MCF 10A (cell line): ENCODE measurements at regions not wholly inside any gene's neighbourhood (a gene's known extent, or its start where the extent isn't known, plus 50 kb on each side); places are given as distances from the start of the nearest gene placed in this dataset.

Experiments
- BruUV-seq: library from RNA; stranded (reverse); fragments of 400-500 nt; replicated peaks from 2 replicates; lab custom pipeline; 2021; lab: Mats Ljungman, UMichigan
- CTCF ChIA-PET: fragments of 300-600 bp; sonication (Branson Sonifier 250); formaldehyde crosslinking; extraction: SDS; loops from one replicate; lab custom pipeline; 2021; ENCODE audit warnings: antibody characterized with exemption, inconsistent platforms; lab: Yijun Ruan, JAX
- POLR2A ChIA-PET: fragments of 300-600, 350-650 bp; sonication (Branson Sonifier 250); formaldehyde crosslinking; extraction: SDS; loops from one replicate; lab custom pipeline; 2020; ENCODE audit warnings: antibody characterized with exemption, inconsistent platforms; lab: Yijun Ruan, JAX
- DNase-seq: peaks from one replicate; pipeline ENCODE4 v3.0.0-alpha.2; 2018; ENCODE audit not compliant: unreplicated experiment
- H3K27ac Mint-ChIP-seq: one replicate; pipeline ENCODE4 v1.8.0; 2022; ENCODE audit warnings: mild to moderate bottlenecking, low read depth, mixed read lengths; ENCODE audit not compliant: unreplicated experiment
- H3K27me3 Mint-ChIP-seq: one replicate; pipeline ENCODE4 v1.8.0; 2022; ENCODE audit warnings: mixed read lengths; ENCODE audit not compliant: insufficient read depth, unreplicated experiment
- H3K36me3 Mint-ChIP-seq: one replicate; pipeline ENCODE4 v1.8.0; 2022; ENCODE audit warnings: mild to moderate bottlenecking, moderate library complexity, mixed read lengths; ENCODE audit not compliant: insufficient read depth, unreplicated experiment
- H3K4me1 Mint-ChIP-seq: one replicate; pipeline ENCODE4 v1.8.0; 2022; ENCODE audit warnings: mixed read lengths; ENCODE audit not compliant: insufficient read depth, unreplicated experiment
- H3K4me3 Mint-ChIP-seq: one replicate; pipeline ENCODE4 v1.8.0; 2022; ENCODE audit warnings: mild to moderate bottlenecking, moderate library complexity, mixed read lengths; ENCODE audit not compliant: unreplicated experiment
- H3K9me3 Mint-ChIP-seq: one replicate; pipeline ENCODE4 v1.8.0; 2022; ENCODE audit warnings: mixed read lengths; ENCODE audit not compliant: unreplicated experiment
- intact Hi-C: fragments of 100-400 bp; cut with micrococcal nuclease; formaldehyde crosslinking; loops from 2 replicates; pipeline ENCODE4 v1.14.1; 2022
- TF ChIP-seq, protein P1 (sequence below): fragments of 200-600 bp; IDR thresholded peaks from one replicate; pipeline ENCODE4 v1.8.0; 2022; ENCODE audit warnings: antibody characterized with exemption, mild to moderate bottlenecking; ENCODE audit not compliant: unreplicated experiment

DNA sequence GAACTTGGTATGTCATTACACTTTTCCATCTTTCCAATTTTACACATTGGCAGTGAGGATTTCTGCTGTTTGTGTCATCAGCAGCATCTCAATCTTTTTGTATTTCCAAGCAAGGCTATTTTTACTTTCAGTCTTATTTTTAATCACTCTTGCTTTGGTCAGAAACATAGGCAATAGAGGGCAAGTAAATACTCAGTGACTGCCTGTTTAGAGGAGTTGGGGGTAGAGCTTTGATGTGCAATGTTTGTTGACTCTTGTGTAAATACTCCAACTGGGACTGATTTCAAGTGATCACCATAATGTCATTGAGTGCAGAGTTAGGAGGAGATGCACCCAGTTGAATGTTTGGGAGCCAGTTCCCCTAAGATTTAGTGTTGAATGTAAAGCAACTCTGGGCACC, 1281.7 kb downstream of the NLGN4Y start:
- TF ChIP-seq, protein P1, sequence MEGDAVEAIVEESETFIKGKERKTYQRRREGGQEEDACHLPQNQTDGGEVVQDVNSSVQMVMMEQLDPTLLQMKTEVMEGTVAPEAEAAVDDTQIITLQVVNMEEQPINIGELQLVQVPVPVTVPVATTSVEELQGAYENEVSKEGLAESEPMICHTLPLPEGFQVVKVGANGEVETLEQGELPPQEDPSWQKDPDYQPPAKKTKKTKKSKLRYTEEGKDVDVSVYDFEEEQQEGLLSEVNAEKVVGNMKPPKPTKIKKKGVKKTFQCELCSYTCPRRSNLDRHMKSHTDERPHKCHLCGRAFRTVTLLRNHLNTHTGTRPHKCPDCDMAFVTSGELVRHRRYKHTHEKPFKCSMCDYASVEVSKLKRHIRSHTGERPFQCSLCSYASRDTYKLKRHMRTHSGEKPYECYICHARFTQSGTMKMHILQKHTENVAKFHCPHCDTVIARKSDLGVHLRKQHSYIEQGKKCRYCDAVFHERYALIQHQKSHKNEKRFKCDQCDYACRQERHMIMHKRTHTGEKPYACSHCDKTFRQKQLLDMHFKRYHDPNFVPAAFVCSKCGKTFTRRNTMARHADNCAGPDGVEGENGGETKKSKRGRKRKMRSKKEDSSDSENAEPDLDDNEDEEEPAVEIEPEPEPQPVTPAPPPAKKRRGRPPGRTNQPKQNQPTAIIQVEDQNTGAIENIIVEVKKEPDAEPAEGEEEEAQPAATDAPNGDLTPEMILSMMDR: no peak
- H3K36me3 Mint-ChIP-seq: no peaks in the 10 kb centered on the region
- DNase-seq: no peak
- intact Hi-C loops: no loop called here
- no peak overlapping the region for H3K27ac Mint-ChIP-seq
- ChIA-PET POLR2A (no interaction called here), CTCF (no interaction called here)
- no peak overlapping the region for H3K4me3 Mint-ChIP-seq
- no peaks in the 10 kb centered on the region for H3K4me1 Mint-ChIP-seq
- BruUV-seq: no TSS peak
- H3K27me3 Mint-ChIP-seq: no peaks in the 10 kb centered on the region
- no peaks in the 10 kb centered on the region for H3K9me3 Mint-ChIP-seq

DNA sequence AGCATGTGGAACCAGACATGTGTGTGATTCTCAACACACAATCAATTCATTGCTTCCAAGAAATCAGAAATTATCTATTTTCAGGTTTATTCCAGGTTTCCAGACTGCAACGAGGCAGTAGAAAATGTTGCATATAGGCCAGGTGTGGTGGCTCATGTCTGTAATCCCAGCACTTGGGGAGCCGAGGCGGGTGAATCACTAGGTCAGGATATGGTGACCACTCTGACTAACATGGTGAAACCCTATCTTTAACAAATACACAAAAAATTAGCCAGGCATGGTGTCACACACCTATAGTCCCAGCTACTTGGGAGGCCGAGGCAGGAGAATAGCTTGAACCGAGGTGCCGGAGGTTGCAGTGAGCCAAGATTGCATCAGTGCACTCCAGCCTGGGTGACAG, 1289.9 kb downstream of the NLGN4Y start:
- TF ChIP-seq, protein P1: no peak
- POLR2A ChIA-PET: no interaction called here
- Mint-ChIP-seq H3K27me3 (no peaks in the 10 kb centered on the region), H3K4me3 (no peak overlapping the region), H3K27ac (no peak overlapping the region), H3K4me1 (no peaks in the 10 kb centered on the region), H3K36me3 (no peaks in the 10 kb centered on the region), H3K9me3 (no peaks in the 10 kb centered on the region)
- BruUV-seq: no TSS peak
- no peak for DNase-seq
- CTCF ChIA-PET: no interaction called here
- intact Hi-C loops: no loop called here
